ENCODE measurements at regions not wholly inside any gene's neighbourhood (a gene's known extent, or its start where the extent isn't known, plus 50 kb on each side); places are given as distances from the start of the nearest gene placed in this dataset.

- H3K27me3 Mint-ChIP-seq (ENCODE audit: insufficient read depth), result no peaks in the 10 kb centered on the region
- H3K4me3 Mint-ChIP-seq, result no peak overlapping the region
- Histone ChIP-seq H3K36me3 (ENCODE audit: control insufficient read depth, insufficient read depth, low read length) (no peaks in the 10 kb centered on the region), H3K4me3 (ENCODE audit: low read length) (no peak overlapping the region), H3K27ac (ENCODE audit: low read depth, low read length) (no peak overlapping the region), H3K27me3 (ENCODE audit: control insufficient read depth, insufficient read depth, low read length, poor library complexity, severe bottlenecking) (peaks cover 7% of the 10 kb centered on the region), H3K9me3 (ENCODE audit: control insufficient read depth, low read length) (no peaks in the 10 kb centered on the region), H3K4me1 (ENCODE audit: control insufficient read depth, insufficient read depth, low read length) (peaks cover 4% of the 10 kb centered on the region), H3K9ac (ENCODE audit: extremely low read depth, low read length, poor library complexity, severe bottlenecking) (no peak overlapping the region)
- 80 to 84% methylated on average over 7 to 8 of the region's 8 CpGs for WGBS, 2 experiments (ENCODE audit: insufficient coverage in 1 of 2, insufficient read length in 1 of 2)
- peaks cover 2% of the 10 kb centered on the region for H3K4me1 Mint-ChIP-seq
- no peaks in the 10 kb centered on the region for H3K9me3 Mint-ChIP-seq
- TF ChIP-seq, protein P1, sequence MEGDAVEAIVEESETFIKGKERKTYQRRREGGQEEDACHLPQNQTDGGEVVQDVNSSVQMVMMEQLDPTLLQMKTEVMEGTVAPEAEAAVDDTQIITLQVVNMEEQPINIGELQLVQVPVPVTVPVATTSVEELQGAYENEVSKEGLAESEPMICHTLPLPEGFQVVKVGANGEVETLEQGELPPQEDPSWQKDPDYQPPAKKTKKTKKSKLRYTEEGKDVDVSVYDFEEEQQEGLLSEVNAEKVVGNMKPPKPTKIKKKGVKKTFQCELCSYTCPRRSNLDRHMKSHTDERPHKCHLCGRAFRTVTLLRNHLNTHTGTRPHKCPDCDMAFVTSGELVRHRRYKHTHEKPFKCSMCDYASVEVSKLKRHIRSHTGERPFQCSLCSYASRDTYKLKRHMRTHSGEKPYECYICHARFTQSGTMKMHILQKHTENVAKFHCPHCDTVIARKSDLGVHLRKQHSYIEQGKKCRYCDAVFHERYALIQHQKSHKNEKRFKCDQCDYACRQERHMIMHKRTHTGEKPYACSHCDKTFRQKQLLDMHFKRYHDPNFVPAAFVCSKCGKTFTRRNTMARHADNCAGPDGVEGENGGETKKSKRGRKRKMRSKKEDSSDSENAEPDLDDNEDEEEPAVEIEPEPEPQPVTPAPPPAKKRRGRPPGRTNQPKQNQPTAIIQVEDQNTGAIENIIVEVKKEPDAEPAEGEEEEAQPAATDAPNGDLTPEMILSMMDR (conservative IDR thresholded peaks at IDR 0.05), result no peak
- H3K27ac Mint-ChIP-seq, result no peak overlapping the region
- no peak for DNase-seq
- no peaks in the 10 kb centered on the region for H3K36me3 Mint-ChIP-seq (ENCODE audit: low read depth)
Observed at GRCh38 chr10:121063744-121064143, 212.6 kb downstream of the WDR11 start.

- Histone ChIP-seq H3K4me3 (ENCODE audit: low read length) (no peak overlapping the region), H3K27ac (ENCODE audit: low read depth, low read length) (no peak overlapping the region), H3K9me3 (ENCODE audit: control insufficient read depth, low read length) (no peaks in the 10 kb centered on the region), H3K27me3 (ENCODE audit: control insufficient read depth, insufficient read depth, low read length, poor library complexity, severe bottlenecking) (peaks cover 7% of the 10 kb centered on the region), H3K36me3 (ENCODE audit: control insufficient read depth, insufficient read depth, low read length) (no peaks in the 10 kb centered on the region), H3K9ac (ENCODE audit: extremely low read depth, low read length, poor library complexity, severe bottlenecking) (no peak overlapping the region), H3K4me1 (ENCODE audit: control insufficient read depth, insufficient read depth, low read length) (peaks cover 4% of the 10 kb centered on the region)
- DNase-seq, result no peak
- H3K4me1 Mint-ChIP-seq, result peaks cover 2% of the 10 kb centered on the region
- H3K9me3 Mint-ChIP-seq, result no peaks in the 10 kb centered on the region
- TF ChIP-seq, protein P1 (conservative IDR thresholded peaks at IDR 0.05), result no peak
- H3K4me3 Mint-ChIP-seq, result no peak overlapping the region
- no peak overlapping the region for H3K27ac Mint-ChIP-seq
- no peaks in the 10 kb centered on the region for H3K36me3 Mint-ChIP-seq (ENCODE audit: low read depth)
- H3K27me3 Mint-ChIP-seq (ENCODE audit: insufficient read depth), result no peaks in the 10 kb centered on the region
Observed at GRCh38 chr10:121064491-121064890, 213.3 kb downstream of the WDR11 start.

GRCh38 chr10:121065330-121065729 lies 214.2 kb downstream of the WDR11 start:
- Mint-ChIP-seq H3K9me3 (no peaks in the 10 kb centered on the region), H3K4me3 (no peak overlapping the region), H3K36me3 (ENCODE audit: low read depth) (no peaks in the 10 kb centered on the region), H3K27ac (no peak overlapping the region), H3K27me3 (ENCODE audit: insufficient read depth) (no peaks in the 10 kb centered on the region), H3K4me1 (peaks cover 2% of the 10 kb centered on the region)
- Histone ChIP-seq H3K9ac (ENCODE audit: extremely low read depth, low read length, poor library complexity, severe bottlenecking) (no peak overlapping the region), H3K4me3 (ENCODE audit: low read length) (no peak overlapping the region), H3K27me3 (ENCODE audit: control insufficient read depth, insufficient read depth, low read length, poor library complexity, severe bottlenecking) (peaks cover 7% of the 10 kb centered on the region), H3K9me3 (ENCODE audit: control insufficient read depth, low read length) (no peaks in the 10 kb centered on the region), H3K36me3 (ENCODE audit: control insufficient read depth, insufficient read depth, low read length) (no peaks in the 10 kb centered on the region), H3K4me1 (ENCODE audit: control insufficient read depth, insufficient read depth, low read length) (peaks cover 4% of the 10 kb centered on the region), H3K27ac (ENCODE audit: low read depth, low read length) (no peak overlapping the region)
- TF ChIP-seq, protein P1 (conservative IDR thresholded peaks at IDR 0.05), result no peak
- no peak for DNase-seq
